Esophagus muscularis mucosa (tissue), 3 donors: ENCODE measurements at regions not wholly inside any gene's neighbourhood (a gene's known extent, or its start where the extent isn't known, plus 50 kb on each side); places are given as distances from the start of the nearest gene placed in this dataset.

Source experiments
- CTCF ChIP-seq, 3 experiments: fragments of 200-600 bp in 2 of 3; fragments of 450-650 bp in 1 of 3; sonication (generic) in 2 of 3; IDR thresholded peaks; one replicate each; pipeline ENCODE4 v1.5.1; 2017 to 2019; ENCODE audit warnings: antibody characterized with exemption in 3 of 3, mild to moderate bottlenecking in 2 of 3, moderate library complexity in 1 of 3
- POLR2AphosphoS5 ChIP-seq, 2 donors: sonication (generic); formaldehyde crosslinking; IDR thresholded peaks; one replicate each; pipeline ENCODE4 v1.6.1; 2017; ENCODE audit warnings: antibody characterized with exemption in 2 of 2

GRCh38 chr6:144921206-144921975 lies 636.3 kb downstream of the UTRN start:
- no peak for TF ChIP-seq CTCF (IDR thresholded peaks at IDR 0.05)
- no peak for TF ChIP-seq POLR2AphosphoS5 (IDR thresholded peaks at IDR 0.05)
